ENCODE measurements at regions not wholly inside any gene's neighbourhood (a gene's known extent, or its start where the extent isn't known, plus 50 kb on each side); places are given as distances from the start of the nearest gene placed in this dataset.

DNA sequence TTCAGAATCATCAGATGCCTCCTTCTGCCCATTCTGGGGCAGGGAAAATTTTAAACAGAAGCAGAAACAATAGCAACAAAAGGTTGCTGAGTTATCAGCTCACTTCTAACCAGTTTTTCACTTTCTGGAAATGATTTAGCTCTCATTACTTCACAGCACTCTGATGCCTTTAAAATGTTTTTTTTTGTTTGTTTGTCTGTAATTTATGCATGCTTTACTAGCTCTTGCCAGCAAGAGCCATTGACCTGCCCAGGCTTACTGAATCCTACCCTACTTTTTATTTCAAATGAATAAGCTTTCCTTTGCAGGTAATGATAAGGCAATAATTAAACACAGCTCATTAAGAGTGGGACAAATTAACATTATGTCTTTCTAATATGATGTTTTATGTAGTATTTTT lies 466.1 kb upstream of the NOVA1 start:
- Histone ChIP-seq H3K4me1 (ENCODE audit: control insufficient read depth, low read length) (no peaks in the 10 kb centered on the region), H3K9me2 (replicated peaks; ENCODE audit: control insufficient read depth, low read length) (no peaks in the 10 kb centered on the region), H3K9me3 (ENCODE audit: control insufficient read depth, insufficient read depth, low read length) (peaks cover 3% of the 10 kb centered on the region; the same call in 1 of the 2 replicates), H3K4me2 (ENCODE audit: low read length) (no peak overlapping the region), H3K36me3 (ENCODE audit: control insufficient read depth, low read length) (no peaks in the 10 kb centered on the region), H3K79me2 (ENCODE audit: control insufficient read depth, low read length) (no peaks in the 10 kb centered on the region), H4K20me1 (ENCODE audit: control insufficient read depth, insufficient read depth, low read depth, low read length) (no peaks in the 10 kb centered on the region), H3F3A (ENCODE audit: control insufficient read depth, insufficient read depth) (no peaks in the 10 kb centered on the region), H3K27ac (ENCODE audit: low read depth, low read length) (no peak overlapping the region), H3K27me3 (ENCODE audit: control insufficient read depth, low read length) (no peaks in the 10 kb centered on the region), H3K4me3 (ENCODE audit: low read length) (no peak overlapping the region)
- no peak for TF ChIP-seq EZH2phosphoT487 (IDR thresholded peaks at IDR 0.05; ENCODE audit: borderline replicate concordance, low read length)
- TF ChIP-seq, protein P1, sequence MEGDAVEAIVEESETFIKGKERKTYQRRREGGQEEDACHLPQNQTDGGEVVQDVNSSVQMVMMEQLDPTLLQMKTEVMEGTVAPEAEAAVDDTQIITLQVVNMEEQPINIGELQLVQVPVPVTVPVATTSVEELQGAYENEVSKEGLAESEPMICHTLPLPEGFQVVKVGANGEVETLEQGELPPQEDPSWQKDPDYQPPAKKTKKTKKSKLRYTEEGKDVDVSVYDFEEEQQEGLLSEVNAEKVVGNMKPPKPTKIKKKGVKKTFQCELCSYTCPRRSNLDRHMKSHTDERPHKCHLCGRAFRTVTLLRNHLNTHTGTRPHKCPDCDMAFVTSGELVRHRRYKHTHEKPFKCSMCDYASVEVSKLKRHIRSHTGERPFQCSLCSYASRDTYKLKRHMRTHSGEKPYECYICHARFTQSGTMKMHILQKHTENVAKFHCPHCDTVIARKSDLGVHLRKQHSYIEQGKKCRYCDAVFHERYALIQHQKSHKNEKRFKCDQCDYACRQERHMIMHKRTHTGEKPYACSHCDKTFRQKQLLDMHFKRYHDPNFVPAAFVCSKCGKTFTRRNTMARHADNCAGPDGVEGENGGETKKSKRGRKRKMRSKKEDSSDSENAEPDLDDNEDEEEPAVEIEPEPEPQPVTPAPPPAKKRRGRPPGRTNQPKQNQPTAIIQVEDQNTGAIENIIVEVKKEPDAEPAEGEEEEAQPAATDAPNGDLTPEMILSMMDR (IDR thresholded peaks at IDR 0.05; ENCODE audit: low read depth, low read length, poor library complexity, severe bottlenecking): no peak

DNA sequence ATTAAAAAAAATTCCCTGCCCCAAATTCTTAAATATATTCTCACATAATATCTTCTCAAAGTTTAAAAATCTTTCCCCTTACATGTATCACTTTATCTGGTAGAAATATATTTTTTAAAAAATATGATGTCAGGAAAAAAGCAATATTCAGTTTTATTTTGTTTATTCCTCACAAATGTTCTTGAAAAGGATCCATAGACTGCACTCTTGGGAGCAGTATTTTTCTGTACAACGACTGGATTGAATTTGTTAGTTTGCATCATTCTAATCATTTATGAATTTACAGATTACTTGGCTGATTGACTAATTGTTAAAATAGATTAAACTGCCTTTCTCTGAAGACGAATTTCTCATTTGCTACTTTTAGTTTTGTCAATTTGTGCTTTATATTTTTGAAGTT lies 468.1 kb upstream of the NOVA1 start:
- Histone ChIP-seq H3F3A (ENCODE audit: control insufficient read depth, insufficient read depth) (no peaks in the 10 kb centered on the region), H3K4me2 (ENCODE audit: low read length) (no peak overlapping the region), H3K4me1 (ENCODE audit: control insufficient read depth, low read length) (no peaks in the 10 kb centered on the region), H3K27ac (ENCODE audit: low read depth, low read length) (no peak overlapping the region), H3K36me3 (ENCODE audit: control insufficient read depth, low read length) (no peaks in the 10 kb centered on the region), H3K9me2 (replicated peaks; ENCODE audit: control insufficient read depth, low read length) (no peaks in the 10 kb centered on the region), H3K4me3 (ENCODE audit: low read length) (no peak overlapping the region), H4K20me1 (ENCODE audit: control insufficient read depth, insufficient read depth, low read depth, low read length) (no peaks in the 10 kb centered on the region), H3K9me3 (ENCODE audit: control insufficient read depth, insufficient read depth, low read length) (peaks cover 3% of the 10 kb centered on the region; the same call in 1 of the 2 replicates), H3K27me3 (ENCODE audit: control insufficient read depth, low read length) (no peaks in the 10 kb centered on the region), H3K79me2 (ENCODE audit: control insufficient read depth, low read length) (no peaks in the 10 kb centered on the region)
- TF ChIP-seq, protein P1 (IDR thresholded peaks at IDR 0.05; ENCODE audit: low read depth, low read length, poor library complexity, severe bottlenecking): no peak
- no peak for TF ChIP-seq EZH2phosphoT487 (IDR thresholded peaks at IDR 0.05; ENCODE audit: borderline replicate concordance, low read length)

DNA sequence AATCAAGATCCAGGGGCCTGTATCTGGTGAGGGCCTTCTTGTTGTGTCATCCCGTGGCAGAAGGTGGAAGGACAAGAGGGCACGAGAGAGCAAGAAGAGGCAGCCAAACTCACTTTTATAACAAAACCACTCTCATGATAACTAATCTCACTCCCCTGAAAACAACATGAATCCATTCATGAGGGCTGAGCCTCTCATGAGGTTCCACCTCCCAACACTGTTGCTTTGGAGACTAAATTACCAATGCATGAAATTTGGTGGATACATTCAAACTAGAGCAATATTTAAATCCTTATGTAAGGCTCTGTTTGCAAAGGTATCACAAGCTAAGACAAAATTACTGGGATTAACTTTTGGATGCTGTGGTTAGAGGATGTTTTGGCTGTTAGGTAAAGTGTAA lies 470.1 kb upstream of the NOVA1 start:
- Histone ChIP-seq H3K27me3 (ENCODE audit: control insufficient read depth, low read length) (no peaks in the 10 kb centered on the region), H3F3A (ENCODE audit: control insufficient read depth, insufficient read depth) (no peaks in the 10 kb centered on the region), H3K9me3 (ENCODE audit: control insufficient read depth, insufficient read depth, low read length) (peaks cover 3% of the 10 kb centered on the region; the same call in 1 of the 2 replicates), H3K79me2 (ENCODE audit: control insufficient read depth, low read length) (no peaks in the 10 kb centered on the region), H3K27ac (ENCODE audit: low read depth, low read length) (no peak overlapping the region), H3K36me3 (ENCODE audit: control insufficient read depth, low read length) (no peaks in the 10 kb centered on the region), H4K20me1 (ENCODE audit: control insufficient read depth, insufficient read depth, low read depth, low read length) (no peaks in the 10 kb centered on the region), H3K4me2 (ENCODE audit: low read length) (no peak overlapping the region), H3K4me1 (ENCODE audit: control insufficient read depth, low read length) (no peaks in the 10 kb centered on the region), H3K9me2 (replicated peaks; ENCODE audit: control insufficient read depth, low read length) (no peaks in the 10 kb centered on the region), H3K4me3 (ENCODE audit: low read length) (no peak overlapping the region)
- no peak for TF ChIP-seq EZH2phosphoT487 (IDR thresholded peaks at IDR 0.05; ENCODE audit: borderline replicate concordance, low read length)
- TF ChIP-seq, protein P1 (IDR thresholded peaks at IDR 0.05; ENCODE audit: low read depth, low read length, poor library complexity, severe bottlenecking): no peak

Measured in DOHH2 (cell line).